Large intestine (tissue), 3 donors: ENCODE measurements at regions not wholly inside any gene's neighbourhood (a gene's known extent, or its start where the extent isn't known, plus 50 kb on each side); places are given as distances from the start of the nearest gene placed in this dataset.
"Not testable (repeated sequence)": the region's sequence is repeated elsewhere in the genome, so short reads cannot be mapped to it uniquely, and the experiment has no call there.

Experiments used
- DNase-seq, 2 donors: peaks; one replicate each; pipeline versions ENCODE4 v3.0.0 to v3.0.0-alpha.2; 2013
- H3K27ac ChIP-seq: one replicate; pipeline ENCODE4 v1.5.1; 2013; ENCODE audit warnings: low read length
- H3K27me3 ChIP-seq: 2 replicates; pipeline ENCODE4 v1.6.1; 2013; ENCODE audit warnings: low read length; ENCODE audit not compliant: control insufficient read depth, insufficient read depth
- H3K36me3 ChIP-seq: 2 replicates; pipeline ENCODE4 v1.6.1; 2013; ENCODE audit warnings: low read length; ENCODE audit not compliant: control insufficient read depth, insufficient read depth
- H3K4me1 ChIP-seq: one replicate; pipeline ENCODE4 v1.6.1; 2013; ENCODE audit warnings: low read length; ENCODE audit not compliant: control insufficient read depth, insufficient read depth
- H3K4me3 ChIP-seq: one replicate; pipeline ENCODE4 v1.5.1; 2013; ENCODE audit warnings: low read length
- H3K9me3 ChIP-seq: one replicate; pipeline ENCODE4 v1.6.1; 2013; ENCODE audit warnings: mild to moderate bottlenecking, low read depth, low read length, moderate library complexity; ENCODE audit not compliant: control insufficient read depth
- WGBS: methylation state at CpG from one replicate; pipeline ENCODE4 v1.1.5; 2013; ENCODE audit warnings: low lambda C conversion rate; ENCODE audit not compliant: insufficient coverage; 5-methylcytosine and 5-hydroxymethylcytosine counted together

DNA sequence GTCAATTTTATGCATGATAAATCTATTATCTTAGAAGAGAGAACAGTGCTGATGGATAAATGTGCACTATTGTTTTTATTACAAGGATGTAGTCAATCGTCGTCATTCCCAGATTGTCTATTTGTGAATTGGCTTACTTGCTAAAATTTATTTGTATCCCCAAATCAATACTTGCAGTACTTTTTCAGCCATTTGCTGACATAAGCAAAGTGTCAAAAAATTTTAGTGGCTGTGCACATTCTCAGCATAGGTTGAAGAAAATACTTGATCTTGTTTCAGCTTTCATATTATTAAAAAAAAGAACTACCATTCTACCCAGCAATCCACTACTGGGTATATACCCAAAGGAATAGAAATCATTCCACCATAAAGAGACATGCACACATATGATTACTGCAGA is 477.9 kb upstream of the CA10 start:
- Histone ChIP-seq H3K27me3 (no peaks in the 10 kb centered on the region), H3K27ac (no peak overlapping the region), H3K4me1 (no peaks in the 10 kb centered on the region), H3K36me3 (no peaks in the 10 kb centered on the region), H3K4me3 (no peak overlapping the region), H3K9me3 (no peaks in the 10 kb centered on the region)
- WGBS: no CpG with 5 or more reads among the region's 2 CpGs
- DNase-seq: no peak

GRCh38 chr17:52606590-52606989 is 448.1 kb upstream of the CA10 start:
- H3K27me3 ChIP-seq: no peaks in the 10 kb centered on the region
- WGBS: no CpG with 5 or more reads among the region's 2 CpGs
- no peak overlapping the region for H3K4me3 ChIP-seq
- no peak overlapping the region for H3K27ac ChIP-seq
- no peaks in the 10 kb centered on the region for H3K36me3 ChIP-seq
- H3K4me1 ChIP-seq: no peaks in the 10 kb centered on the region
- no peak for DNase-seq
- no peaks in the 10 kb centered on the region for H3K9me3 ChIP-seq

DNA sequence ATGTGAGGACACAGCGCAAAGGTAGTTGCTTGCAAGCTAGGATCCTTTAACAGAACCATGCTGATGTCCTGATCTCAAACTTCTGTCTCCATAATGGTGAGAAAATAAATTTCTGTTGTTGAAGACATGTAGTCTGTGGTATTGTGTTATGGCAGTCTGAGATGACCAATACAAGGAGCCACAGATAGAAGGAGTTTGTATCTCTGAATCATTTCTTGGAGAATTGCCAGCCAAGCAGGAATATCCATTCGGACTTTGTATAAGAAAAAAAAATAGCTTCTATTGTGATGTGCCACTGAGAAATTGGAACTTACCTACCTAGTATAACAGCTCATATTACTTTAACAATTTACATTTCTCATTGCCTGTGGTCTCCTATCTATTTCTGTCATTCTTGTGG is 447.6 kb upstream of the CA10 start:
- H3K4me1 ChIP-seq: no peaks in the 10 kb centered on the region
- DNase-seq: no peak
- no CpG with 5 or more reads among the region's 2 CpGs for WGBS
- no peaks in the 10 kb centered on the region for H3K36me3 ChIP-seq
- no peaks in the 10 kb centered on the region for H3K9me3 ChIP-seq
- H3K4me3 ChIP-seq: no peak overlapping the region
- H3K27ac ChIP-seq: no peak overlapping the region
- no peaks in the 10 kb centered on the region for H3K27me3 ChIP-seq

GRCh38 chr17:52604105-52604504 is 445.6 kb upstream of the CA10 start:
- Histone ChIP-seq H3K9me3 (no peaks in the 10 kb centered on the region), H3K4me1 (no peaks in the 10 kb centered on the region), H3K27me3 (no peaks in the 10 kb centered on the region), H3K36me3 (no peaks in the 10 kb centered on the region), H3K4me3 (no peak overlapping the region), H3K27ac (no peak overlapping the region)
- 88% methylated on average over 1 of the region's 2 CpGs for WGBS
- DNase-seq: peak in 1 of 2 donors; percentile 9

DNA sequence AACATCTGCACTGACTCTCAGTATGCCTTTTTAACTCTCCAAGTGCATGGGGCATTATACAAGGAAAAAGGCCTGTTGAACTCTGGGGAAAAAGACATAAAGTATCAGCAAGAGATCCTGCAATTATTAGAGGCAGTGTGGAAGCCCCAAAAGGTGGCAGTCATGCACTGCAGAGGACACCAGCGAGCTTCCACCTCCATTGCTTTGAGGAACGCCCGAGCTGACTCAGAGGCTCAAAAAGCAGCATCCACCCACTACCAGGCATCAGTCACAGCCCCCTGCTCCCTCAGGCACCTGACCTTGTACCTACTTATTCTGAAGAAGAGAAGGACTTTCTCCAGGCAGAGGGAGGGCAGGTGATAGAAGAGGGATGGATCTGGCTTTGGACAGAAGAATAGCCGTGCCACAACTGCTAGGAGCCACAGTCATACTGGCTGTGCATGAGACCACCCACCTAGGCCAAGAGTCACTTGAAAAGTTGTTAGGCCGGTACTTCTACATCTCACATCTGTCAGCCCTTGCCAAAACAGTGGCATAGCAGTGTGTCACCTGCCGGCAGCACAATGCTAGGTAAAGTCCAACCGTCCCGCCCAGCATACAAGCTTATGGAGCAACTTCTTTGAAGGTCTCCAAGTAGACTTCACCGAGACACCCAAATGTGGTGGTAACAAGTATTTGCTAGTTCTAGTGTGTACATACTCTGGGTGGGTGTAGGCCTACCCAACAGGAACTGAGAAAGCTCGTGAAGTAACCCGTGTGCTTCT is 439.1 kb upstream of the CA10 start:
- H3K27ac ChIP-seq, H3K9me3 ChIP-seq, H3K4me1 ChIP-seq, H3K27me3 ChIP-seq, H3K36me3 ChIP-seq, H3K4me3 ChIP-seq: not testable (repeated sequence)
- WGBS: no CpG with 5 or more reads among the region's 11 CpGs
- DNase-seq: peak in 1 of 2 donors; percentile 37

GRCh38 chr17:52594516-52594915 is 436.0 kb upstream of the CA10 start:
- H3K27me3 ChIP-seq: no peaks in the 10 kb centered on the region

DNA sequence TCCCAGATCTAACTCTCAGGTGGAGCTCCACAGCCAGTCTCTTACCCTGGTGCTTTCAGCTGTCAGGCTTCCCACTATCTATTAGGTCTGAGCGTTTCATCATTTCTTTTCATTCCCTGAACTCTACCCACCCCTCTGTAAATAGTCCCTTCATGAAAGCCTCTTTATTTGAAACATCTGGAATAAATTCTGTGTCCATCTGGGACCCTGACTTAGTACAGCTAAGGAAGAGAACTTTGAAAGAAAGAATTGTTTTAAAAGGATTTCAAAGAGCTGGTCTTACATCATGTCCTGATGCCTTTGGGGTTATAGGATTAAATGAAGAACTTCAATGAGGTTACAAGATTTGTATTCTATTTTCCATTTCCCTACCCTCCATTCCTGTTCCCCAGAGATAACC is 388.5 kb upstream of the CA10 start:
- Histone ChIP-seq H3K27me3 (no peaks in the 10 kb centered on the region), H3K36me3 (no peaks in the 10 kb centered on the region), H3K4me3 (no peak overlapping the region), H3K9me3 (no peaks in the 10 kb centered on the region), H3K27ac (no peak overlapping the region), H3K4me1 (no peaks in the 10 kb centered on the region)
- DNase-seq: no peak
- WGBS: no CpG with 5 or more reads among the region's 1 CpG

More at GRCh38 chr17:52594516-52594915, 436.0 kb upstream of the CA10 start:
- no peak overlapping the region for H3K4me3 ChIP-seq
- no peaks in the 10 kb centered on the region for H3K36me3 ChIP-seq
- DNase-seq: no peak
- no peak overlapping the region for H3K27ac ChIP-seq
- H3K9me3 ChIP-seq: no peaks in the 10 kb centered on the region
- no peaks in the 10 kb centered on the region for H3K4me1 ChIP-seq
- no CpG with 5 or more reads among the region's 2 CpGs for WGBS

GRCh38 chr17:52546493-52546892 is 388.0 kb upstream of the CA10 start:
- Histone ChIP-seq H3K27ac (no peak overlapping the region), H3K9me3 (no peaks in the 10 kb centered on the region), H3K36me3 (no peaks in the 10 kb centered on the region), H3K27me3 (no peaks in the 10 kb centered on the region), H3K4me3 (no peak overlapping the region), H3K4me1 (no peaks in the 10 kb centered on the region)
- WGBS: no CpG with 5 or more reads among the region's 3 CpGs
- no peak for DNase-seq

GRCh38 chr17:52537421-52537820 is 378.9 kb upstream of the CA10 start:
- no peak for DNase-seq
- WGBS: no CpG with 5 or more reads among the region's 1 CpG
- H3K4me1 ChIP-seq: no peaks in the 10 kb centered on the region

DNA sequence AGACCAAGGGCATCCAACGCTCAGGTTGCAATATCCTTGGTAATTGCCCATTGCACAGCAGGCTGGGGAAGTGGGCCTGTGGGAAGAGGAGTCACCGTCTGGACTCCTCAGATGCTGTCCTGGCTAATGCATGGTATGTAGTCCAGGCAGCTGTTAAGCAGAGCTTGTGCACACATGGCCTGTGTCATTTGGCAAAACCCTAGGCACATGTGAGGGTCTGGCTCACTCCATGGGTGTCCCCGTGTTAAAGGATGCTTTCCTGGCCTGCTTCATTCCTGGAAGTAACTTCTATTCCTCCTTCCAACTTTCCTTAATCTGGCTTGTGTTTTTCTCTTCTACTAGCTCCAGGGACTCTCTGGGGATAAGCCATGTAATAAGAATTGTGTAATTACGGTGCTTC is 378.0 kb upstream of the CA10 start:
- no peaks in the 10 kb centered on the region for H3K9me3 ChIP-seq
- no peak overlapping the region for H3K27ac ChIP-seq
- WGBS: 67% methylated on average over 1 of the region's 4 CpGs
- no peaks in the 10 kb centered on the region for H3K27me3 ChIP-seq
- DNase-seq: no peak
- H3K4me3 ChIP-seq: no peak overlapping the region
- H3K36me3 ChIP-seq: no peaks in the 10 kb centered on the region
- H3K4me1 ChIP-seq: no peaks in the 10 kb centered on the region

More at GRCh38 chr17:52537421-52537820, 378.9 kb upstream of the CA10 start:
- Histone ChIP-seq H3K36me3 (no peaks in the 10 kb centered on the region), H3K9me3 (no peaks in the 10 kb centered on the region), H3K4me3 (no peak overlapping the region), H3K27ac (no peak overlapping the region), H3K27me3 (no peaks in the 10 kb centered on the region)

- Histone ChIP-seq H3K27me3 (no peaks in the 10 kb centered on the region), H3K9me3 (no peaks in the 10 kb centered on the region), H3K4me1 (no peaks in the 10 kb centered on the region), H3K27ac (no peak overlapping the region), H3K36me3 (no peaks in the 10 kb centered on the region), H3K4me3 (no peak overlapping the region)
- no CpG with 5 or more reads among the region's 4 CpGs for WGBS
- DNase-seq: no peak
Measured at GRCh38 chr17:52532373-52532772, 373.9 kb upstream of the CA10 start.
